SK-N-SH (cell line): ENCODE measurements at regions not wholly inside any gene's neighbourhood (a gene's known extent, or its start where the extent isn't known, plus 50 kb on each side); places are given as distances from the start of the nearest gene placed in this dataset.

ENCODE experiments used
- CTCF ChIA-PET: fragments of 300-600, 350-600 bp; formaldehyde crosslinking; extraction: SDS; loops from one replicate; lab custom pipeline; 2021; lab: Yijun Ruan, JAX
- POLR2A ChIA-PET: fragments of 350-600 bp; sonication (Branson Sonifier 250); formaldehyde crosslinking; extraction: SDS; loops from one replicate; lab custom pipeline; 2020; ENCODE audit warnings: antibody characterized with exemption, inconsistent platforms; lab: Yijun Ruan, JAX
- DNase-seq: peaks from one replicate; pipeline ENCODE4 v3.0.0; 2012
- H2AFZ ChIP-seq: fragments of 200-600 bp; sonication (generic); 2 replicates; pipeline ENCODE4 v1.8.1; 2016; ENCODE audit warnings: antibody characterized with exemption, mild to moderate bottlenecking, low read depth
- H3F3A ChIP-seq: fragments of 200-600 bp; sonication (generic); replicated peaks from 2 replicates; pipeline ENCODE3; 2016; ENCODE audit warnings: antibody characterized with exemption, mild to moderate bottlenecking; ENCODE audit not compliant: insufficient read depth
- H3K27ac ChIP-seq, 2 experiments: fragments of 200-500 bp in 1 of 2; fragments of 200-600 bp in 1 of 2; sonication (Bioruptor generic) in 1 of 2; sonication (generic), shearing (Covaris generic) in 1 of 2; 2 replicates each; pipeline versions ENCODE4 v1.5.1 to v1.6.1; 2014 to 2016; ENCODE audit warnings: low read depth in 2 of 2, inconsistent platforms in 1 of 2, low read length in 1 of 2, mild to moderate bottlenecking in 1 of 2, mixed read lengths in 1 of 2
- H3K27me3 ChIP-seq: fragments of 200-600 bp; sonication (generic), shearing (Covaris generic); 2 replicates; pipeline ENCODE4 v1.6.1; 2016; ENCODE audit warnings: mixed run types; ENCODE audit not compliant: insufficient read depth
- H3K36me3 ChIP-seq, 2 experiments: fragments of 200-500 bp in 1 of 2; fragments of 200-600 bp in 1 of 2; sonication (Bioruptor generic) in 1 of 2; sonication (generic) in 1 of 2; replicated peaks in 1 of 2; 2 replicates each; pipeline versions ENCODE3 to v1.5.1; 2014 to 2016; ENCODE audit warnings: low read length in 1 of 2, mild to moderate bottlenecking in 1 of 2; ENCODE audit not compliant: insufficient read depth in 2 of 2, control insufficient read depth in 1 of 2
- H3K4me1 ChIP-seq, 2 experiments: fragments of 200-500 bp in 1 of 2; fragments of 200-600 bp in 1 of 2; sonication (Bioruptor generic) in 1 of 2; sonication (generic), shearing (Covaris generic) in 1 of 2; 2 replicates each; pipeline versions ENCODE4 v1.5.1 to v1.6.1; 2014 to 2016; ENCODE audit warnings: low read depth in 1 of 2, low read length in 1 of 2, mixed run types in 1 of 2; ENCODE audit not compliant: insufficient read depth in 2 of 2, control insufficient read depth in 1 of 2
- H3K4me2 ChIP-seq: fragments of 200-600 bp; sonication (generic), shearing (Covaris generic); 2 replicates; pipeline ENCODE4 v1.6.1; 2017; ENCODE audit warnings: mixed run types
- H3K4me3 ChIP-seq, 2 experiments: fragments of 200-500 bp in 1 of 2; fragments of 200-600 bp in 1 of 2; sonication (Bioruptor generic) in 1 of 2; sonication (generic), shearing (Covaris generic) in 1 of 2; 2 replicates each; pipeline versions ENCODE4 v1.5.1 to v1.8.1; 2014 to 2016; ENCODE audit warnings: low read depth in 2 of 2, inconsistent platforms in 1 of 2, low read length in 1 of 2, mild to moderate bottlenecking in 1 of 2, mixed read lengths in 1 of 2, moderate library complexity in 1 of 2
- H3K79me2 ChIP-seq: fragments of 200-600 bp; sonication (generic); 2 replicates; pipeline ENCODE4 v1.8.1; 2017; ENCODE audit warnings: mild to moderate bottlenecking; ENCODE audit not compliant: insufficient read depth
- H3K9ac ChIP-seq: fragments of 200-600 bp; sonication (generic); 2 replicates; pipeline ENCODE4 v1.6.1; 2017; ENCODE audit warnings: mixed run types
- H3K9me2 ChIP-seq: fragments of 200-600 bp; sonication (generic); 2 replicates; pipeline ENCODE4 v1.6.1; 2017; ENCODE audit warnings: mixed run types
- H3K9me3 ChIP-seq: fragments of 200-600 bp; sonication (generic); 2 replicates; pipeline ENCODE4 v1.6.1; 2017; ENCODE audit warnings: mixed run types, mild to moderate bottlenecking, moderate library complexity
- H4K20me1 ChIP-seq: fragments of 200-600 bp; sonication (generic); 2 replicates; pipeline ENCODE4 v1.6.1; 2017; ENCODE audit warnings: mild to moderate bottlenecking, mixed run types; ENCODE audit not compliant: insufficient read depth
- CHD2 ChIP-seq: fragments of 150-350 bp; IDR thresholded peaks from 2 replicates; pipeline ENCODE4 v1.6.1; 2018; ENCODE audit warnings: low read length; ENCODE audit not compliant: partially characterized antibody
- CTCF ChIP-seq: fragments of 200-600 bp; sonication (generic); IDR thresholded peaks from 2 replicates; pipeline ENCODE4 v1.6.1; 2017; ENCODE audit warnings: antibody characterized with exemption, mild to moderate bottlenecking, moderate library complexity
- FOXJ3 ChIP-seq: sonication (generic); formaldehyde crosslinking; IDR thresholded peaks from 2 replicates; pipeline ENCODE4 v1.5.1; 2020; ENCODE audit warnings: mild to moderate bottlenecking, missing genetic modification reagents
- GATA2 ChIP-seq: sonication (generic); formaldehyde crosslinking; IDR thresholded peaks from 2 replicates; pipeline ENCODE4 v1.5.0; 2020; ENCODE audit warnings: mild to moderate bottlenecking, missing genetic modification reagents
- JUND ChIP-seq: IDR thresholded peaks from 2 replicates; pipeline ENCODE4 v1.4.0; 2012
- MXI1 ChIP-seq: IDR thresholded peaks from 2 replicates; pipeline ENCODE4 v1.6.1; 2012; ENCODE audit warnings: mild to moderate bottlenecking, low read depth, low read length, improper control_type of control experiment
- NFIC ChIP-seq: IDR thresholded peaks from 2 replicates; pipeline ENCODE4 v1.4.0; 2012; ENCODE audit warnings: borderline replicate concordance
- NRF1 ChIP-seq: IDR thresholded peaks from 2 replicates; pipeline ENCODE4 v1.6.1; 2012; ENCODE audit warnings: low read depth, mild to moderate bottlenecking, low read length
- POLR2AphosphoS5 ChIP-seq: IDR thresholded peaks from 2 replicates; pipeline ENCODE4 v1.6.1; 2012; ENCODE audit warnings: low read depth, low read length
- RXRA ChIP-seq: IDR thresholded peaks from 2 replicates; pipeline ENCODE4 v1.4.0; 2012; ENCODE audit warnings: low read depth, mild to moderate bottlenecking, borderline replicate concordance
- SIN3A ChIP-seq: IDR thresholded peaks from 2 replicates; pipeline ENCODE4 v1.6.1; 2012; ENCODE audit warnings: low read depth, mild to moderate bottlenecking, low read length, moderate library complexity, borderline replicate concordance
- TCF12 ChIP-seq: IDR thresholded peaks from 2 replicates; pipeline ENCODE4 v1.4.0; 2012
- USF1 ChIP-seq: IDR thresholded peaks from 2 replicates; pipeline ENCODE4 v1.4.0; 2012; ENCODE audit warnings: low read depth, borderline replicate concordance
- YY1 ChIP-seq: IDR thresholded peaks from 2 replicates; pipeline ENCODE4 v1.4.0; 2012; ENCODE audit warnings: low read depth, mild to moderate bottlenecking
- WGBS: methylation state at CpG from one replicate; pipeline ENCODE4 v1.1.6; 2017; ENCODE audit warnings: low lambda C conversion rate; 5-methylcytosine and 5-hydroxymethylcytosine counted together
- TF ChIP-seq, protein P1 (sequence below): IDR thresholded peaks from 2 replicates; pipeline ENCODE4 v1.4.0; 2012; ENCODE audit warnings: low read depth, borderline replicate concordance
- TF ChIP-seq, protein P2 (sequence below): IDR thresholded peaks from 2 replicates; pipeline ENCODE4; 2012
- TF ChIP-seq, protein P3 (sequence below): fragments of 150-350 bp; IDR thresholded peaks from 2 replicates; pipeline ENCODE4 v1.6.1; 2016; ENCODE audit warnings: mild to moderate bottlenecking, low read depth, low read length

- H3F3A ChIP-seq: no peaks in the 10 kb centered on the region
- no peak overlapping the region for H3K9ac ChIP-seq
- H3K27me3 ChIP-seq: no peaks in the 10 kb centered on the region
- H3K36me3 ChIP-seq: no peaks in the 10 kb centered on the region
- no peaks in the 10 kb centered on the region for H3K79me2 ChIP-seq
- ChIA-PET POLR2A (no interaction called here), CTCF (interaction anchor here (1.0 kb wide), 1 partner anchor 14 kb away, joined by 3 read pairs; no protein-coding TSS in a partner anchor)
- TF ChIP-seq RXRA (no peak), YY1 (no peak), CTCF (no peak), CHD2 (no peak), JUND (no peak), GATA2 (CRISPR knock-in tag) (no peak), FOXJ3 (no peak), MXI1 (no peak), POLR2AphosphoS5 (no peak)
- TF ChIP-seq, protein P1, sequence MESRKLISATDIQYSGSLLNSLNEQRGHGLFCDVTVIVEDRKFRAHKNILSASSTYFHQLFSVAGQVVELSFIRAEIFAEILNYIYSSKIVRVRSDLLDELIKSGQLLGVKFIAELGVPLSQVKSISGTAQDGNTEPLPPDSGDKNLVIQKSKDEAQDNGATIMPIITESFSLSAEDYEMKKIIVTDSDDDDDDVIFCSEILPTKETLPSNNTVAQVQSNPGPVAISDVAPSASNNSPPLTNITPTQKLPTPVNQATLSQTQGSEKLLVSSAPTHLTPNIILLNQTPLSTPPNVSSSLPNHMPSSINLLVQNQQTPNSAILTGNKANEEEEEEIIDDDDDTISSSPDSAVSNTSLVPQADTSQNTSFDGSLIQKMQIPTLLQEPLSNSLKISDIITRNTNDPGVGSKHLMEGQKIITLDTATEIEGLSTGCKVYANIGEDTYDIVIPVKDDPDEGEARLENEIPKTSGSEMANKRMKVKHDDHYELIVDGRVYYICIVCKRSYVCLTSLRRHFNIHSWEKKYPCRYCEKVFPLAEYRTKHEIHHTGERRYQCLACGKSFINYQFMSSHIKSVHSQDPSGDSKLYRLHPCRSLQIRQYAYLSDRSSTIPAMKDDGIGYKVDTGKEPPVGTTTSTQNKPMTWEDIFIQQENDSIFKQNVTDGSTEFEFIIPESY: no peak
- TF ChIP-seq, protein P2, sequence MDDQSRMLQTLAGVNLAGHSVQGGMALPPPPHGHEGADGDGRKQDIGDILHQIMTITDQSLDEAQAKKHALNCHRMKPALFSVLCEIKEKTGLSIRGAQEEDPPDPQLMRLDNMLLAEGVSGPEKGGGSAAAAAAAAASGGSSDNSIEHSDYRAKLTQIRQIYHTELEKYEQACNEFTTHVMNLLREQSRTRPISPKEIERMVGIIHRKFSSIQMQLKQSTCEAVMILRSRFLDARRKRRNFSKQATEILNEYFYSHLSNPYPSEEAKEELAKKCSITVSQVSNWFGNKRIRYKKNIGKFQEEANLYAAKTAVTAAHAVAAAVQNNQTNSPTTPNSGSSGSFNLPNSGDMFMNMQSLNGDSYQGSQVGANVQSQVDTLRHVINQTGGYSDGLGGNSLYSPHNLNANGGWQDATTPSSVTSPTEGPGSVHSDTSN: no peak
- no peaks in the 10 kb centered on the region; a peak in 2 of 4 replicates for H3K4me1 ChIP-seq
- H4K20me1 ChIP-seq: no peaks in the 10 kb centered on the region
- no peak overlapping the region for H2AFZ ChIP-seq
- no peak for DNase-seq
- no peak overlapping the region for H3K4me3 ChIP-seq
- WGBS: 0% methylated on average over 1 of the region's 1 CpG
- no peak overlapping the region for H3K27ac ChIP-seq
- H3K9me2 ChIP-seq: no peaks in the 10 kb centered on the region
- 0 out of 2 replicates have a peak, but pooled peaks cover 3% of the 10 kb centered on the region for H3K9me3 ChIP-seq
- no peak overlapping the region for H3K4me2 ChIP-seq
Measured at GRCh38 chr11:38593649-38594048, 1995.6 kb upstream of the RAG2 start.

DNA sequence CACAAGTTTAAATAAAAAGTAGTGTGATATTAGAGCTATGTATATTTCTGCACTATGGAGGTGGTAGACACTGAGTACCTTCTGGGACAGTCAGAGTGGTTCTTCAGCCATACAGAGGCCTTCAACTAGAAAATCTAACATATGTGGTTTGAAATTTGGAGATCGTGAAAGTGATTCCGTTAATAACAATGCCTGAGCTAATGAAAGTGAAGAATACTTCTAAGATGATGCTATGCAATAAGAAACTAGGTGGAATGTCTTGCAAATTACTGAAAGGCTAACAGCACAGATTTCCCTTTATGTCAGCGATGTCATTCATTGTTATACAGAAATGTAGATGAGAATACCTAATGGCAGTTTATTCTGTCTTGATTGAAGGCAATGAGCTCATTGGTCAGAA, 1984.7 kb upstream of the RAG2 start:
- H3K4me2 ChIP-seq: no peak overlapping the region
- CTCF ChIA-PET: no interaction called here
- no peak for DNase-seq
- 2% methylated on average over 3 of the region's 3 CpGs for WGBS
- peaks cover 2% of the 10 kb centered on the region; the same call in 1 of the 2 replicates for H3K9me3 ChIP-seq
- H3K4me1 ChIP-seq: no peaks in the 10 kb centered on the region
- H3K9ac ChIP-seq: no peak overlapping the region
- no peaks in the 10 kb centered on the region for H3K36me3 ChIP-seq
- H3K4me3 ChIP-seq: no peak overlapping the region
- TF ChIP-seq, protein P3, sequence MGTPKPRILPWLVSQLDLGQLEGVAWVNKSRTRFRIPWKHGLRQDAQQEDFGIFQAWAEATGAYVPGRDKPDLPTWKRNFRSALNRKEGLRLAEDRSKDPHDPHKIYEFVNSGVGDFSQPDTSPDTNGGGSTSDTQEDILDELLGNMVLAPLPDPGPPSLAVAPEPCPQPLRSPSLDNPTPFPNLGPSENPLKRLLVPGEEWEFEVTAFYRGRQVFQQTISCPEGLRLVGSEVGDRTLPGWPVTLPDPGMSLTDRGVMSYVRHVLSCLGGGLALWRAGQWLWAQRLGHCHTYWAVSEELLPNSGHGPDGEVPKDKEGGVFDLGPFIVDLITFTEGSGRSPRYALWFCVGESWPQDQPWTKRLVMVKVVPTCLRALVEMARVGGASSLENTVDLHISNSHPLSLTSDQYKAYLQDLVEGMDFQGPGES: no peak
- TF ChIP-seq TCF12 (no peak), USF1 (no peak), NFIC (no peak), NRF1 (no peak), SIN3A (no peak)
- TF ChIP-seq, all 33 proteins: peak for 0
- no peaks in the 10 kb centered on the region for H3F3A ChIP-seq
- H3K79me2 ChIP-seq: no peaks in the 10 kb centered on the region
- no peak overlapping the region for H2AFZ ChIP-seq
- H3K27ac ChIP-seq: no peak overlapping the region
- H3K9me2 ChIP-seq: no peaks in the 10 kb centered on the region
- H4K20me1 ChIP-seq: no peaks in the 10 kb centered on the region
- no peaks in the 10 kb centered on the region for H3K27me3 ChIP-seq
- POLR2A ChIA-PET: no interaction called here
